ENCODE measurements at regions not wholly inside any gene's neighbourhood (a gene's known extent, or its start where the extent isn't known, plus 50 kb on each side); places are given as distances from the start of the nearest gene placed in this dataset.

GRCh38 chr11:11728386-11728785 lies 106.6 kb upstream of the GALNT18 start:
- Histone ChIP-seq H3K27ac (ENCODE audit: extremely low read length, insufficient read depth, low read length) (no peak overlapping the region), H3K79me2 (ENCODE audit: insufficient read depth, low read length) (no peaks in the 10 kb centered on the region), H3K4me3 (replicated peaks in 1 of 3; ENCODE audit: insufficient read depth in 1 of 3, low read depth in 2 of 3, low read length in 3 of 3) (no peak overlapping the region), H3K4me1 (ENCODE audit: insufficient read depth, low read length) (no peaks in the 10 kb centered on the region), H3K9ac (ENCODE audit: insufficient read depth, low read depth, low read length) (no peak overlapping the region), H4K20me1 (ENCODE audit: insufficient read depth, low read length) (no peaks in the 10 kb centered on the region), H3K9me3 (ENCODE audit: low read length) (no peaks in the 10 kb centered on the region), H3K27me3 (ENCODE audit: control insufficient read depth in 1 of 2, insufficient read depth in 2 of 2, low read length in 2 of 2) (no peaks in the 10 kb centered on the region; a peak in 1 of 5 replicates), H3K4me2 (ENCODE audit: low read depth, low read length) (no peak overlapping the region), H3K36me3 (replicated peaks in 1 of 2; ENCODE audit: control insufficient read depth in 1 of 2, insufficient read depth in 2 of 2, low read length in 2 of 2) (no peaks in the 10 kb centered on the region), H2AFZ (ENCODE audit: low read length) (no peak overlapping the region)
- no TSS peak for BruUV-seq (replicated peaks)
- DNase-seq (ENCODE audit: low spot score) (no peak), ATAC-seq (no peak), FAIRE-seq (no peak)
- in situ Hi-C loops (cut with HindIII; ENCODE audit: extremely low pct_ligation_motif_present, low pct_unique_long_range_greater_than_20kb) (no loop called here), intact Hi-C loops (cut with micrococcal nuclease; ENCODE audit: unreplicated experiment) (no loop called here)
- WGBS (ENCODE audit: low lambda C conversion rate) = 72% methylated on average over 2 of the region's 2 CpGs
- ChIA-PET CTCF (ENCODE audit: low intra/inter-chr PET ratio, low total read pairs) (no interaction called here), POLR2A (no interaction called here)
- TF ChIP-seq AGO1 (IDR thresholded peaks at IDR 0.05; ENCODE audit: low read depth, low read length, poor library complexity, severe bottlenecking) (no peak), ZNF326 (CRISPR knock-in tag; IDR thresholded peaks at IDR 0.05; ENCODE audit: borderline replicate concordance) (no peak), CREB1 (IDR thresholded peaks at IDR 0.05) (no peak), CREB1 (CRISPR knock-in tag; IDR thresholded peaks at IDR 0.05) (no peak), MED13 (CRISPR knock-in tag; IDR thresholded peaks at IDR 0.05) (no peak), ZNF431 (CRISPR knock-in tag; IDR thresholded peaks at IDR 0.05; ENCODE audit: borderline replicate concordance, low read depth) (no peak), IKZF4 (CRISPR knock-in tag; IDR thresholded peaks at IDR 0.05; ENCODE audit: borderline replicate concordance, low read depth, not compliant biosample characterization) (no peak), ZFX (CRISPR knock-in tag; IDR thresholded peaks at IDR 0.05; ENCODE audit: low read depth) (no peak), ZNF761 (CRISPR knock-in tag; conservative IDR thresholded peaks at IDR 0.05) (no peak), KMT2A (CRISPR knock-in tag; IDR thresholded peaks at IDR 0.05) (no peak), ZNF570 (CRISPR knock-in tag; IDR thresholded peaks at IDR 0.05; ENCODE audit: borderline replicate concordance) (no peak), ETV6 (CRISPR knock-in tag; conservative IDR thresholded peaks at IDR 0.05) (no peak), FUBP1 (CRISPR knock-in tag; IDR thresholded peaks at IDR 0.05; ENCODE audit: borderline replicate concordance) (no peak), ZNF44 (CRISPR knock-in tag; IDR thresholded peaks at IDR 0.05) (no peak), STAG1 (CRISPR knock-in tag; IDR thresholded peaks at IDR 0.05) (no peak), NFIB (CRISPR knock-in tag; IDR thresholded peaks at IDR 0.05; ENCODE audit: borderline replicate concordance) (no peak), KDM5A (IDR thresholded peaks at IDR 0.05; ENCODE audit: borderline replicate concordance, low read length) (no peak), SRSF1 (optimal IDR thresholded peaks at IDR 0.05; ENCODE audit: low read depth, low read length) (no peak)
- TF ChIP-seq, protein P1, sequence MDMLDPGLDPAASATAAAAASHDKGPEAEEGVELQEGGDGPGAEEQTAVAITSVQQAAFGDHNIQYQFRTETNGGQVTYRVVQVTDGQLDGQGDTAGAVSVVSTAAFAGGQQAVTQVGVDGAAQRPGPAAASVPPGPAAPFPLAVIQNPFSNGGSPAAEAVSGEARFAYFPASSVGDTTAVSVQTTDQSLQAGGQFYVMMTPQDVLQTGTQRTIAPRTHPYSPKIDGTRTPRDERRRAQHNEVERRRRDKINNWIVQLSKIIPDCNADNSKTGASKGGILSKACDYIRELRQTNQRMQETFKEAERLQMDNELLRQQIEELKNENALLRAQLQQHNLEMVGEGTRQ (IDR thresholded peaks at IDR 0.05; ENCODE audit: low read depth, low read length) = no peak
- TF ChIP-seq, protein P1 (CRISPR knock-in tag; IDR thresholded peaks at IDR 0.05; ENCODE audit: borderline replicate concordance) = no peak
- TF ChIP-seq, protein P2, sequence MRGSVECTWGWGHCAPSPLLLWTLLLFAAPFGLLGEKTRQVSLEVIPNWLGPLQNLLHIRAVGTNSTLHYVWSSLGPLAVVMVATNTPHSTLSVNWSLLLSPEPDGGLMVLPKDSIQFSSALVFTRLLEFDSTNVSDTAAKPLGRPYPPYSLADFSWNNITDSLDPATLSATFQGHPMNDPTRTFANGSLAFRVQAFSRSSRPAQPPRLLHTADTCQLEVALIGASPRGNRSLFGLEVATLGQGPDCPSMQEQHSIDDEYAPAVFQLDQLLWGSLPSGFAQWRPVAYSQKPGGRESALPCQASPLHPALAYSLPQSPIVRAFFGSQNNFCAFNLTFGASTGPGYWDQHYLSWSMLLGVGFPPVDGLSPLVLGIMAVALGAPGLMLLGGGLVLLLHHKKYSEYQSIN (CRISPR knock-in tag; IDR thresholded peaks at IDR 0.05; ENCODE audit: borderline replicate concordance) = no peak
